ENCODE measurements at regions not wholly inside any gene's neighbourhood (a gene's known extent, or its start where the extent isn't known, plus 50 kb on each side); places are given as distances from the start of the nearest gene placed in this dataset.

DNA sequence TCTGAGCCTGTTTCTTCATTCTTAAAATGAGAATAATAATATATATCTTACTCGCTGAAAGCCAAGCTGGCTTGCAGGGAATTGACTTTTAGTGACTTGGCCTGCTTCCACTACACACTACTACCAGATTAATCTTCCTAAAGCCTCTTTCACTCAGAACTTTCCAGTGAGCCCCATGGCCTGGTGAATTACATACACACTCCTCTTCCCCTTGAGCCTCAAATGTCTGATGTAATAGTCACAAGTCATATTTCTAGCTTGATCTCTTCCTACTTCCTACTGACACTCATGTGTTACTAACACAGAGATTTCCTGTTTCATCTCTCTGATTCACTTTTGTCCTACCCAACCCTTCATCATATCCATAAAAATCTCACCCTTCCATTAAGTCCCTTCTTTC is 82.7 kb upstream of the SOX2 start:
- peak; percentile 86 for FAIRE-seq
- DNase-seq (ENCODE audit: low read depth, low spot score), result no peak
- no peaks in the 10 kb centered on the region for H4K20me1 ChIP-seq (ENCODE audit: control insufficient read depth, extremely low read depth, insufficient read depth, low read length)
- no peaks in the 10 kb centered on the region for H3K9me3 ChIP-seq (ENCODE audit: control insufficient read depth, low read depth, low read length)
- H3K4me2 ChIP-seq (ENCODE audit: control insufficient read depth, extremely low read depth, insufficient read depth, low read depth, low read length), result peak overlapping the region; percentile 35
- no peaks in the 10 kb centered on the region for H3K27me3 ChIP-seq (ENCODE audit: control insufficient read depth, extremely low read depth, insufficient read depth, low read length)
- H3K9ac ChIP-seq (ENCODE audit: control insufficient read depth, extremely low read depth, insufficient read depth, low read length), result no peak overlapping the region
- peaks cover 30% of the 10 kb centered on the region for H3K4me1 ChIP-seq (ENCODE audit: control insufficient read depth, extremely low read depth, insufficient read depth, low read length)
- peak overlapping the region; percentile 68 for H2AFZ ChIP-seq (ENCODE audit: control insufficient read depth, low read length)
- H3K9me1 ChIP-seq (ENCODE audit: control insufficient read depth, extremely low read depth, insufficient read depth, low read length), result no peaks in the 10 kb centered on the region
- dilution Hi-C loops (cut with MboI; ENCODE audit: extremely low pct_ligation_motif_present, low sequenced_read_pairs), result no loop called here
- TF ChIP-seq, protein P1, sequence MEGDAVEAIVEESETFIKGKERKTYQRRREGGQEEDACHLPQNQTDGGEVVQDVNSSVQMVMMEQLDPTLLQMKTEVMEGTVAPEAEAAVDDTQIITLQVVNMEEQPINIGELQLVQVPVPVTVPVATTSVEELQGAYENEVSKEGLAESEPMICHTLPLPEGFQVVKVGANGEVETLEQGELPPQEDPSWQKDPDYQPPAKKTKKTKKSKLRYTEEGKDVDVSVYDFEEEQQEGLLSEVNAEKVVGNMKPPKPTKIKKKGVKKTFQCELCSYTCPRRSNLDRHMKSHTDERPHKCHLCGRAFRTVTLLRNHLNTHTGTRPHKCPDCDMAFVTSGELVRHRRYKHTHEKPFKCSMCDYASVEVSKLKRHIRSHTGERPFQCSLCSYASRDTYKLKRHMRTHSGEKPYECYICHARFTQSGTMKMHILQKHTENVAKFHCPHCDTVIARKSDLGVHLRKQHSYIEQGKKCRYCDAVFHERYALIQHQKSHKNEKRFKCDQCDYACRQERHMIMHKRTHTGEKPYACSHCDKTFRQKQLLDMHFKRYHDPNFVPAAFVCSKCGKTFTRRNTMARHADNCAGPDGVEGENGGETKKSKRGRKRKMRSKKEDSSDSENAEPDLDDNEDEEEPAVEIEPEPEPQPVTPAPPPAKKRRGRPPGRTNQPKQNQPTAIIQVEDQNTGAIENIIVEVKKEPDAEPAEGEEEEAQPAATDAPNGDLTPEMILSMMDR (optimal IDR thresholded peaks at IDR 0.05 in 1 of 3, IDR thresholded peaks at IDR 0.05 in 1 of 3, conservative IDR thresholded peaks at IDR 0.05 in 1 of 3; ENCODE audit: extremely low read depth in 1 of 3, insufficient read depth in 2 of 3, low read length in 3 of 3), result no peak
- no peak for TF ChIP-seq EZH2 (IDR thresholded peaks at IDR 0.05; ENCODE audit: low read length)
- no peak overlapping the region for H3K4me3 ChIP-seq (ENCODE audit: control insufficient read depth in 2 of 3, extremely low read depth in 1 of 3, insufficient read depth in 2 of 3, low read depth in 1 of 3, low read length in 3 of 3)
- H3K36me3 ChIP-seq (ENCODE audit: control insufficient read depth in 2 of 2, extremely low read depth in 1 of 2, insufficient read depth in 2 of 2, low read length in 2 of 2), result no peaks in the 10 kb centered on the region
- H3K79me2 ChIP-seq (ENCODE audit: control insufficient read depth, insufficient read depth, low read length), result no peaks in the 10 kb centered on the region
- peak overlapping the region; percentile 62 for H3K27ac ChIP-seq (ENCODE audit: control insufficient read depth, insufficient read depth, low read length)

DNA sequence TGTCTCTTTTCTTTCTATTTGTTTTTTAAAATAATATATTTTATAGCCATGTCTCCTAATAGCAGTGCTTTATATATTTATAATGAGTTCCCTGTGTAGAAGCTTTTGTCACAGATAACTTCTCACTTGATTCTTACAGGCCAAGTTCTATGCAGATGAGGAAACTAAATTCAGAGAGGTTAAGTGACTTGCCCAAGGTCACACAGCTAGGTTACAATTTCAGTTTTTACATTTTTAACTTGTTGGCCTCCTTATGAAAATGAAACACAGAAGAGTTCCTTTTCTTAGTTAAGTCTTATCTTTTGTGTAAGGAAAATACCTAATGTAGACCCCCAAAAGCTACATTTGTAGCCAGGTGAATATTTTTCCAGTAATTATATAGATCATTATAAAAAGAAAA is 83.3 kb upstream of the SOX2 start:
- no peaks in the 10 kb centered on the region for H3K27me3 ChIP-seq (ENCODE audit: control insufficient read depth, extremely low read depth, insufficient read depth, low read length)
- H2AFZ ChIP-seq (ENCODE audit: control insufficient read depth, low read length), result no peak overlapping the region
- no peak for FAIRE-seq
- H3K9me3 ChIP-seq (ENCODE audit: control insufficient read depth, low read depth, low read length), result no peaks in the 10 kb centered on the region
- H3K79me2 ChIP-seq (ENCODE audit: control insufficient read depth, insufficient read depth, low read length), result no peaks in the 10 kb centered on the region
- no peak overlapping the region for H3K9ac ChIP-seq (ENCODE audit: control insufficient read depth, extremely low read depth, insufficient read depth, low read length)
- dilution Hi-C loops (cut with MboI; ENCODE audit: extremely low pct_ligation_motif_present, low sequenced_read_pairs), result no loop called here
- no peak overlapping the region for H3K4me2 ChIP-seq (ENCODE audit: control insufficient read depth, extremely low read depth, insufficient read depth, low read depth, low read length)
- H3K9me1 ChIP-seq (ENCODE audit: control insufficient read depth, extremely low read depth, insufficient read depth, low read length), result no peaks in the 10 kb centered on the region
- peak overlapping the region; percentile 62 for H3K27ac ChIP-seq (ENCODE audit: control insufficient read depth, insufficient read depth, low read length)
- TF ChIP-seq EZH2 (IDR thresholded peaks at IDR 0.05; ENCODE audit: low read length), result no peak
- TF ChIP-seq, protein P1 (optimal IDR thresholded peaks at IDR 0.05 in 1 of 3, IDR thresholded peaks at IDR 0.05 in 1 of 3, conservative IDR thresholded peaks at IDR 0.05 in 1 of 3; ENCODE audit: extremely low read depth in 1 of 3, insufficient read depth in 2 of 3, low read length in 3 of 3), result no peak
- no peak for DNase-seq (ENCODE audit: low read depth, low spot score)
- H4K20me1 ChIP-seq (ENCODE audit: control insufficient read depth, extremely low read depth, insufficient read depth, low read length), result no peaks in the 10 kb centered on the region
- H3K4me1 ChIP-seq (ENCODE audit: control insufficient read depth, extremely low read depth, insufficient read depth, low read length), result peaks cover 37% of the 10 kb centered on the region
- no peak overlapping the region for H3K4me3 ChIP-seq (ENCODE audit: control insufficient read depth in 2 of 3, extremely low read depth in 1 of 3, insufficient read depth in 2 of 3, low read depth in 1 of 3, low read length in 3 of 3)
- no peaks in the 10 kb centered on the region for H3K36me3 ChIP-seq (ENCODE audit: control insufficient read depth in 2 of 2, extremely low read depth in 1 of 2, insufficient read depth in 2 of 2, low read length in 2 of 2)
